ENCODE measurements at regions not wholly inside any gene's neighbourhood (a gene's known extent, or its start where the extent isn't known, plus 50 kb on each side); places are given as distances from the start of the nearest gene placed in this dataset.
"Not testable (repeated sequence)": the region's sequence is repeated elsewhere in the genome, so short reads cannot be mapped to it uniquely, and the experiment has no call there.

GRCh38 chr5:7269591-7270274, 126.2 kb upstream of the ADCY2 start:
- CTCF ChIA-PET: no interaction called here
- no peak for DNase-seq (ENCODE audit: extremely low spot score)
- POLR2A ChIA-PET: no interaction called here
- TF ChIP-seq FOXM1 (IDR thresholded peaks at IDR 0.05; ENCODE audit: borderline replicate concordance) (no peak), HDGF (IDR thresholded peaks at IDR 0.05; ENCODE audit: borderline replicate concordance) (no peak)

DNA sequence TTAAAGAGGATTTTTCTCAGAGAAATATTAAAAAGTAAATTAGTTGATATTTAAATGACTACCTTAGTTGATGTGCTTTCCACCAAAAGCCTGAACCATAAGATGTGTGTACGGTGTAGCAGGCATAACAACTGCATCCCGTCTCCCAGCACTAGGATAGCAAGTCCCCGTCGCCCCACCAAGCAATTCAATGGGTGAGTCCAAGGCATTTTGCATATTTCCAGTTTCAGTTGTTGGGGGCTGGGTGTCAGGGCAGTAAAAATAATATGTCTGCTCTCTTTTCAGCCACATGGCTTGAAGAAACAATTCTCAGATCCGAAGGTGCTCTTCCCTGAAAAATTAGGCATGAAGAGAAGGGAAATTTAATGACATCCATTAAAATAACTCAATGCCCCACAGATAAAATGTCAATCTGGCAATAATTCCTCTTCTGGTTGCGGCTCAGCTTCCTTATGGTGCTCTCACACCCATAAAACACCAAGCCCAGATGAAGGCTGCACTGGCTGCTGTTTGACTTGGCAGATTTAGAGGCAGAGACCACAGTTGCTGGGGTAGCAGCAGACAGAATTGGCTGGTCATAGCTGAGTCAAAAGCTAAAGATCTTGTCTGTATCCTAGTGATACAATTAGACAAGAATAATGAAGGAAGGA, 124.4 kb upstream of the ADCY2 start:
- DNase-seq (ENCODE audit: extremely low spot score): no peak
- ChIA-PET POLR2A (no interaction called here), CTCF (no interaction called here)
- TF ChIP-seq L3MBTL2 (conservative IDR thresholded peaks at IDR 0.05) (no peak), NFRKB (IDR thresholded peaks at IDR 0.05) (no peak), ELF4 (IDR thresholded peaks at IDR 0.05) (no peak), ARNT (IDR thresholded peaks at IDR 0.05) (no peak), SUZ12 (IDR thresholded peaks at IDR 0.05) (no peak), FOXK2 (IDR thresholded peaks at IDR 0.05) (no peak), LEF1 (IDR thresholded peaks at IDR 0.05; ENCODE audit: borderline replicate concordance) (no peak), ZNF384 (IDR thresholded peaks at IDR 0.05) (no peak), HDGF (IDR thresholded peaks at IDR 0.05; ENCODE audit: borderline replicate concordance) (no peak), PKNOX1 (IDR thresholded peaks at IDR 0.05) (no peak), CTBP1 (IDR thresholded peaks at IDR 0.05; ENCODE audit: borderline replicate concordance) (no peak), BHLHE40 (IDR thresholded peaks at IDR 0.05; ENCODE audit: borderline replicate concordance) (no peak)

GRCh38 chr5:7272408-7272965, 123.5 kb upstream of the ADCY2 start:
- DNase-seq (ENCODE audit: extremely low spot score): no peak
- TF ChIP-seq ARNT (IDR thresholded peaks at IDR 0.05) (no peak), L3MBTL2 (conservative IDR thresholded peaks at IDR 0.05) (no peak), PKNOX1 (IDR thresholded peaks at IDR 0.05) (no peak)
- ChIA-PET CTCF (no interaction called here), POLR2A (no interaction called here)

- ChIA-PET POLR2A (no interaction called here), CTCF (no interaction called here)
- no peak for DNase-seq (ENCODE audit: extremely low spot score)
- no peak for TF ChIP-seq L3MBTL2 (conservative IDR thresholded peaks at IDR 0.05)
- TF ChIP-seq LEF1 (IDR thresholded peaks at IDR 0.05; ENCODE audit: borderline replicate concordance): no peak
Measured at GRCh38 chr5:7274203-7274602, 121.7 kb upstream of the ADCY2 start.

DNA sequence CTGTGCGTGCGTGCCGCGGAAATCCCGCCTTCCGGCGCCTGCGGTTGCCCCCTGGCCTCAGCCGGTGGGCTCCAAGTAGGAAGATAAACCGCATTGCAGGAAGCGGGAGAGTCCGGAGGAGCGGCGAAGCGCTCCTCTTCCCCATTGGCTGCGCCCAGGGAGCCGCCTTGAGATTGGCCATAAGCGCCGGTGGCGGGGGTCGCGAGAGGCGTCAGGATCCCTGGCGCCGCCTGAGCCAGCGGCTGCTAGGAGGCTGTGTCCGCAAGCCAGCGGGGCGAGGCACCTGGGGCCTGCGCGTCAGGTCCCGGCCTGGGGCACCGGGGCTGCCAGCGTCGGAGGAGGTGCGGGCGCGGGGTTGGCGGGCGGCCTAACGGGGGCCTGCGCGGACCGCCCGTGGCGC, 106.3 kb upstream of the ADCY2 start:
- POLR2A ChIA-PET; CTCF ChIA-PET; DNase-seq (ENCODE audit: extremely low spot score): not testable (repeated sequence)

DNA sequence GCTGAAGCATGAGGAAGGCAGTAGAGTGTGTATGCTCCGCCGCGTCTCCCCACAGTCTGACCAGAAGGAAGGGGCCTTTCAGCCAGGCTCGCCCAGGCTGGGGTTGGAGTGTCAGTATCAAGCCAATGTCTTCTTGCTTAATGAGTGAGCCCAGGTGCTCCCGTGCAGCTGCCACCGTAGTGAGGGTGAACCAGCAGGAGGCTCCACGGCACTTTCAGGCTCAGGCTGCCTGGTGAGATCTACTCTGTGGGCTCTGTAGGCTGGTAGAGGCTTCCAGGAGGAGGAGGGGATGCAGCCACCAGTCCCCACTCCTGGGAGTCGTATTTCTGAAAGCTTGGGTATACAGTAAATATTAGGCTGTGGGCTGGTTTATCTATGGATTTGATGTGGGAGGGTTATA, 98.1 kb upstream of the ADCY2 start:
- CTCF ChIA-PET; POLR2A ChIA-PET; DNase-seq (ENCODE audit: extremely low spot score): not testable (repeated sequence)

DNA sequence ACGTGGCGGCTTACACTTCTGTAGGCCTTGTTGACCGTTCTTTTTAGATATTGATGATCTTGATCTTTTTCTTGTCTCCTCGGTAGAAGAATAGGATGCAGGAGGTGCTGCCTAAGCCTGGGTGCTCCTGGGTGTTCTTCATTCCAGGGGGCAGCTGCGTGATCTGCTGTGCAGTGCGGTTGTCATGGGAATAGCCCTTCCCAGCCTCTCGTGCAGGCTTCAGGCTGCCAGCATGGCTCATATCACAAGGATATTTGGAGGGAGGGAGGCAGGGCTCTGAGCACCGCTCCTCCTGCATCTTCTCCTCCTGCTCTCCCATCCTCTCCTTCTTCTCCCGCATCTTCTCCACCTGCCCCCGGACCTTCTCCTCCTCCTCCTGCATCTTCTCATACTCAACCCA, 96.2 kb upstream of the ADCY2 start:
- CTCF ChIA-PET; DNase-seq (ENCODE audit: extremely low spot score); POLR2A ChIA-PET: not testable (repeated sequence)

- DNase-seq (ENCODE audit: extremely low spot score); CTCF ChIA-PET; POLR2A ChIA-PET: not testable (repeated sequence)
Measured at GRCh38 chr5:7305000-7305674, 90.8 kb upstream of the ADCY2 start.

DNA sequence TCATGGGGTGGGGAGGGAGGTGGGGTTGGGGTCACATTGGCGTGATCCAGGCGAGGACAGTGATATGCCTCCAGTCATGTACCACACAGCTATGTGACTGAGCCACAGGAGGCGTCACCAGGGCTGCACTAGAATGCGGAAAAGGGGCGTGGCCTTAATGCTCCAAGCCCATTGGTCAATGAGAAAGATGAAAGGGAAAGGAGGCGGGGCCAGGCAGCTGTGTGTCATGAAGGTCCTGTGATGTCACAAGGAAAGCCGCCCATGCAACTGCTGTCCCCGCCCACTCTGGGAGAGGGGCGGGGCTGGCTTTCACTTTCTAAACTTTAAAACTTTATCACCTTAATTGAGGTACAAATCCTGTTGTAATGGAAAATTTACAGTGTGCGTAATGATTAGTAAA, 89.4 kb upstream of the ADCY2 start:
- POLR2A ChIA-PET; DNase-seq (ENCODE audit: extremely low spot score); CTCF ChIA-PET: not testable (repeated sequence)

GRCh38 chr5:7307709-7308108, 88.2 kb upstream of the ADCY2 start:
- CTCF ChIA-PET; DNase-seq (ENCODE audit: extremely low spot score); POLR2A ChIA-PET: not testable (repeated sequence)

DNA sequence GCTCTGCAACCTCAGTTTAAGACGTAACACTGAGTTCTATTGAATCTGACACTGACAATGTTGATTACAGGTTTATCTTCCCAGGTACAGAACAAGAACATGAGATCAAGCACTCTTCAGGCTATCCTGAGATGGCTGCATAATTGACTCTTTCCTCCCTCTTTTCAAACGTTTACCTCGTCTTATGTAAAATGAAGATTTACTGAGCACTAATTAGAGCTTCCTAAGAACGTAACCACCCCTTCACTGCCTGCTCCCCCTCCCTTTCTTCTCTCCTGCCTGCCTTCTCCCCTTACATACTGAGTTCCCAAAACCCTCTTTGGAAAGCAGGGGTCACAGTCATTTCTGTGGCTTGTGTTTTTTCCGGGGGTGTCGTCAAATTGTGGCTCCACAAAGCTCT, 86.2 kb upstream of the ADCY2 start:
- DNase-seq (ENCODE audit: extremely low spot score); POLR2A ChIA-PET; CTCF ChIA-PET: not testable (repeated sequence)

- POLR2A ChIA-PET; CTCF ChIA-PET; DNase-seq (ENCODE audit: extremely low spot score): not testable (repeated sequence)
Measured at GRCh38 chr5:7310656-7311055, 85.3 kb upstream of the ADCY2 start.

Measured in HEK293T (cell line).